Common myeloid progenitor, CD34-positive (primary cell): ENCODE measurements at regions not wholly inside any gene's neighbourhood (a gene's known extent, or its start where the extent isn't known, plus 50 kb on each side); places are given as distances from the start of the nearest gene placed in this dataset.
"Not testable (repeated sequence)": the region's sequence is repeated elsewhere in the genome, so short reads cannot be mapped to it uniquely, and the experiment has no call there.

Source experiments
- CTCF ChIA-PET: fragments of 350-600 bp; sonication (Branson Sonifier 250); formaldehyde crosslinking; loops from one replicate; lab custom pipeline; 2021; ENCODE audit warnings: antibody characterized with exemption; lab: Charles Lee
- POLR2A ChIA-PET: fragments of 350-600 bp; sonication (Branson Sonifier 250); formaldehyde crosslinking; loops from one replicate; lab custom pipeline; 2021; ENCODE audit warnings: antibody characterized with exemption; lab: Charles Lee
- DNase-seq, 3 donors: peaks; one replicate each; pipeline versions ENCODE4 v3.0.0 to v3.0.0-alpha.2; 2013
- H3K27ac ChIP-seq, 2 experiments: 1 replicate in 1 of 2; 2 replicates in 1 of 2; pipeline ENCODE4 v1.7.0; 2013; ENCODE audit warnings: inconsistent platforms in 2 of 2, low read length in 2 of 2, mild to moderate bottlenecking in 2 of 2, low read depth in 1 of 2, moderate library complexity in 1 of 2; ENCODE audit not compliant: severe bottlenecking in 2 of 2, insufficient read depth in 1 of 2, poor library complexity in 1 of 2
- H3K27me3 ChIP-seq, 5 experiments: replicated peaks in 2 of 5; 1 replicate in 3 of 5; 2 replicates in 2 of 5; pipeline versions ENCODE4 v1.6.1 to v1.7.0; 2013; ENCODE audit warnings: low read length in 4 of 5, mild to moderate bottlenecking in 2 of 5, moderate library complexity in 2 of 5, inconsistent platforms in 1 of 5; ENCODE audit not compliant: insufficient read depth in 5 of 5, control insufficient read depth in 4 of 5
- H3K36me3 ChIP-seq, 4 experiments: 1 replicate in 2 of 4; 2 replicates in 2 of 4; pipeline versions ENCODE4 v1.6.1 to v1.7.0; 2013; ENCODE audit warnings: low read length in 3 of 4, control low read depth in 1 of 4, mild to moderate bottlenecking in 1 of 4; ENCODE audit not compliant: control insufficient read depth in 4 of 4, insufficient read depth in 4 of 4
- H3K4me1 ChIP-seq, 4 experiments: 1 replicate in 3 of 4; 2 replicates in 1 of 4; pipeline versions ENCODE4 v1.6.1 to v1.7.1; 2013; ENCODE audit warnings: low read length in 3 of 4, mild to moderate bottlenecking in 3 of 4, control low read depth in 1 of 4, inconsistent platforms in 1 of 4, moderate library complexity in 1 of 4; ENCODE audit not compliant: control insufficient read depth in 4 of 4, insufficient read depth in 4 of 4; ENCODE audit errors: control extremely low read depth in 1 of 4
- H3K4me3 ChIP-seq, 7 experiments: 1 replicate in 4 of 7; 2 replicates in 3 of 7; pipeline versions ENCODE4 v1.5.1 to v1.7.0; 2013; ENCODE audit warnings: mild to moderate bottlenecking in 7 of 7, low read length in 6 of 7, moderate library complexity in 6 of 7, inconsistent platforms in 2 of 7, low read depth in 2 of 7, control low read depth in 1 of 7; ENCODE audit not compliant: insufficient read depth in 4 of 7, control insufficient read depth in 1 of 7; ENCODE audit errors: extremely low read depth in 1 of 7
- H3K9me3 ChIP-seq, 5 experiments: 1 replicate in 4 of 5; 2 replicates in 1 of 5; pipeline versions ENCODE4 v1.6.1 to v1.7.1; 2013; ENCODE audit warnings: low read length in 4 of 5, mild to moderate bottlenecking in 2 of 5, inconsistent platforms in 1 of 5, low read depth in 1 of 5, moderate library complexity in 1 of 5; ENCODE audit not compliant: control insufficient read depth in 4 of 5, insufficient read depth in 2 of 5; ENCODE audit errors: control extremely low read depth in 1 of 5
- WGBS: methylation state at CpG from one replicate; pipeline ENCODE4 v1.1.5; 2013; ENCODE audit not compliant: insufficient coverage; 5-methylcytosine and 5-hydroxymethylcytosine counted together

- Histone ChIP-seq H3K27me3 (peaks cover 0 to 11% (median 2%) of the 10 kb centered on the region in 5 experiments), H3K4me3 (no peak overlapping the region), H3K36me3 (no peaks in the 10 kb centered on the region), H3K4me1 (no peaks in the 10 kb centered on the region), H3K27ac (no peak overlapping the region), H3K9me3 (no peaks in the 10 kb centered on the region)
- ChIA-PET POLR2A (no interaction called here), CTCF (no interaction called here)
- WGBS = 56% methylated on average over 5 of the region's 5 CpGs
- no peak for DNase-seq
Measured at GRCh38 chr9:110015759-110016158, 192.2 kb downstream of the C9orf152 start.

- Histone ChIP-seq H3K36me3 (no peaks in the 10 kb centered on the region), H3K27me3 (peaks cover 0 to 15% (median 2%) of the 10 kb centered on the region in 5 experiments), H3K9me3 (no peaks in the 10 kb centered on the region), H3K4me3 (no peak overlapping the region), H3K4me1 (no peaks in the 10 kb centered on the region), H3K27ac (no peak overlapping the region)
- DNase-seq = no peak
- CTCF ChIA-PET = no interaction called here
- 100% methylated on average over 1 of the region's 2 CpGs for WGBS
- POLR2A ChIA-PET = no interaction called here
Measured at GRCh38 chr9:110016340-110016739, 191.6 kb downstream of the C9orf152 start.

GRCh38 chr9:110020216-110020615 lies 187.7 kb downstream of the C9orf152 start:
- POLR2A ChIA-PET = not testable (repeated sequence)
- CTCF ChIA-PET = interaction anchor here (0.7 kb wide), 1 partner anchor 39 kb away, joined by 3 read pairs; no protein-coding TSS in a partner anchor

GRCh38 chr9:110021891-110022290 lies 186.1 kb downstream of the C9orf152 start:
- Histone ChIP-seq H3K4me1 (peaks cover 0 to 4% (median 4%) of the 10 kb centered on the region in 4 experiments), H3K9me3 (no peaks in the 10 kb centered on the region), H3K27me3 (peaks cover 0 to 8% (median 0%) of the 10 kb centered on the region in 5 experiments), H3K4me3 (peak overlapping the region in 2 of 7 experiments; percentile 2 to 8), H3K36me3 (no peaks in the 10 kb centered on the region), H3K27ac (no peak overlapping the region)
- POLR2A ChIA-PET = no interaction called here
- peak; percentile 28 to 82 (median 82) for DNase-seq
- WGBS = 5% methylated on average over 2 of the region's 2 CpGs
- CTCF ChIA-PET = no interaction called here

More at GRCh38 chr9:110020216-110020615, 187.7 kb downstream of the C9orf152 start:
- WGBS = 50% methylated on average over 1 of the region's 4 CpGs
- H3K27ac ChIP-seq, H3K36me3 ChIP-seq, DNase-seq, H3K27me3 ChIP-seq, H3K4me3 ChIP-seq, H3K4me1 ChIP-seq, H3K9me3 ChIP-seq: not testable (repeated sequence)

GRCh38 chr9:110023221-110023620 lies 184.7 kb downstream of the C9orf152 start:
- H3K4me3 ChIP-seq, H3K9me3 ChIP-seq, H3K27me3 ChIP-seq, H3K27ac ChIP-seq, H3K36me3 ChIP-seq, POLR2A ChIA-PET, H3K4me1 ChIP-seq, DNase-seq: not testable (repeated sequence)
- 98% methylated on average over 5 of the region's 8 CpGs for WGBS
- CTCF ChIA-PET = interaction anchor here (0.6 kb wide), 1 partner anchor 72 kb away, joined by 6 read pairs; no protein-coding TSS in a partner anchor

GRCh38 chr9:110025551-110026170 lies 182.3 kb downstream of the C9orf152 start:
- H3K9me3 ChIP-seq = no peaks in the 10 kb centered on the region
- no peak for DNase-seq
- peaks cover 0 to 10% (median 0%) of the 10 kb centered on the region in 5 experiments for H3K27me3 ChIP-seq
- no peaks in the 10 kb centered on the region for H3K36me3 ChIP-seq
- no peak overlapping the region for H3K4me3 ChIP-seq
- no peak overlapping the region for H3K27ac ChIP-seq
- POLR2A ChIA-PET = no interaction called here
- CTCF ChIA-PET = no interaction called here
- WGBS = 85% methylated on average over 2 of the region's 4 CpGs
- peaks cover 0 to 4% (median 4%) of the 10 kb centered on the region in 4 experiments for H3K4me1 ChIP-seq

- no peak for DNase-seq
- WGBS = 86% methylated on average over 6 of the region's 6 CpGs
- Histone ChIP-seq H3K4me3 (no peak overlapping the region), H3K36me3 (no peaks in the 10 kb centered on the region), H3K9me3 (no peaks in the 10 kb centered on the region), H3K27me3 (peaks cover 0 to 8% (median 0%) of the 10 kb centered on the region in 5 experiments), H3K27ac (no peak overlapping the region), H3K4me1 (no peaks in the 10 kb centered on the region)
- ChIA-PET CTCF (interaction anchor here (1.3 kb wide), 1 partner anchor 21 kb away, joined by 5 read pairs; no protein-coding TSS in a partner anchor), POLR2A (no interaction called here)
Measured at GRCh38 chr9:110027671-110028081, 180.3 kb downstream of the C9orf152 start.
